SH-SY5Y (cell line): ENCODE measurements at regions not wholly inside any gene's neighbourhood (a gene's known extent, or its start where the extent isn't known, plus 50 kb on each side); places are given as distances from the start of the nearest gene placed in this dataset.

Experiments used
- GATA2 ChIP-seq: IDR thresholded peaks from 2 replicates; pipeline ENCODE4 v1.6.1; 2011; ENCODE audit warnings: mild to moderate bottlenecking, low read depth, low read length
- GATA3 ChIP-seq: IDR thresholded peaks from 2 replicates; pipeline ENCODE4 v1.6.1; 2011; ENCODE audit warnings: low read depth, mild to moderate bottlenecking, low read length, moderate library complexity

GRCh38 chr9:106017198-106017740, 322.9 kb downstream of the TMEM38B start:
- TF ChIP-seq GATA3, result no peak
- TF ChIP-seq GATA2, result no peak

- TF ChIP-seq GATA3 (no peak), GATA2 (no peak)
Observed at GRCh38 chr9:106019039-106019680, 324.8 kb downstream of the TMEM38B start.

DNA sequence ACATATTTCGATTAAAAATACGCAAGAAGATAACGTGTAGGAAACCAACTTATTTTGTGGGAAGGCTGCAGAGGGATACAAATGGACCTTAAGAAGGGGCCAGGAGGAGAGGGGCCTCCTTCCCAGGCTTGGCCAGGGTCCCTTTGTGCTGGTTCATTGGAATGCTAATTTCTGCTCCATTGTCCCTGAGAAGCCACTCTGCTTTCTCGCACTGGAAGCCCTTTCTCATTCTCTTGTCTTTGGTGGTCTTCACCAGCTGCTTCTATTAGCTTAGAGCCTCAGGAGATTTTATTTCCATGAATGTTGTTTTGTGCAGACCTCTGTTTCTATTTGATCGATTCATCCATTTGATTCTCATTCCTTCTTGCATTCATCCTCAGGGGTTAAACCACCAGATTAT, 325.4 kb downstream of the TMEM38B start:
- TF ChIP-seq GATA3 (no peak), GATA2 (no peak)

- TF ChIP-seq GATA2, result no peak
- no peak for TF ChIP-seq GATA3
Observed at GRCh38 chr9:106020186-106020585, 325.8 kb downstream of the TMEM38B start.

- TF ChIP-seq GATA3, result no peak
Observed at GRCh38 chr9:106023455-106023854, 329.1 kb downstream of the TMEM38B start.

DNA sequence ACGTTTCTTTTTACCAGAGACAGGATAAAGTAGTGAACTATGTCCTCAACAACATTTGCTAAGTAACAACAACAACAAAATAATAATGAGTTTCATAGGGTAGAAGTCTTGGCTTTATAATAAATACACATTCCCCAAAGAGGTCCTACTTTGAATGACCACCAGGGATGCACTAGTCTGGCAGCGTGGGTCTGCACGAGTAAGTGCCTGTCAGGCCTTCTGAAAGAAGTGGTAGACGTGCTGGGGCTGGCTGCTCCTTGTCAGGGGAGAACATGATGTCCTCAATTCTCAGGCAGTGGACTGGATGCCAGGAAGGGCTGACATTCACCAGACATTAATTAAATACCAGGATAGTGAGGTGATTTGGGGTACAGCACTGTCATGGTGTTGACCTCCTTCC, 331.1 kb downstream of the TMEM38B start:
- TF ChIP-seq GATA2 (no peak), GATA3 (no peak)

GRCh38 chr9:106032978-106033377, 338.6 kb downstream of the TMEM38B start:
- TF ChIP-seq GATA3 (no peak), GATA2 (no peak)

GRCh38 chr9:106035806-106036205, 341.5 kb downstream of the TMEM38B start:
- TF ChIP-seq GATA3 (no peak), GATA2 (no peak)

GRCh38 chr9:106038266-106039001, 344.1 kb downstream of the TMEM38B start:
- no peak for TF ChIP-seq GATA3
- TF ChIP-seq GATA2, result no peak

GRCh38 chr9:106039151-106039935, 345.0 kb downstream of the TMEM38B start:
- TF ChIP-seq GATA2 (no peak), GATA3 (no peak)

- no peak for TF ChIP-seq GATA3
- no peak for TF ChIP-seq GATA2
Observed at GRCh38 chr9:106051545-106051944, 357.2 kb downstream of the TMEM38B start.

- TF ChIP-seq GATA3, result no peak
- no peak for TF ChIP-seq GATA2
Observed at GRCh38 chr9:106052166-106052565, 357.8 kb downstream of the TMEM38B start.

GRCh38 chr9:106052735-106053134, 358.4 kb downstream of the TMEM38B start:
- TF ChIP-seq GATA2 (no peak; the same call in 1 of the 2 replicates), GATA3 (no peak)

- TF ChIP-seq GATA3 (no peak), GATA2 (no peak)
Observed at GRCh38 chr9:106056328-106056727, 362.0 kb downstream of the TMEM38B start.

DNA sequence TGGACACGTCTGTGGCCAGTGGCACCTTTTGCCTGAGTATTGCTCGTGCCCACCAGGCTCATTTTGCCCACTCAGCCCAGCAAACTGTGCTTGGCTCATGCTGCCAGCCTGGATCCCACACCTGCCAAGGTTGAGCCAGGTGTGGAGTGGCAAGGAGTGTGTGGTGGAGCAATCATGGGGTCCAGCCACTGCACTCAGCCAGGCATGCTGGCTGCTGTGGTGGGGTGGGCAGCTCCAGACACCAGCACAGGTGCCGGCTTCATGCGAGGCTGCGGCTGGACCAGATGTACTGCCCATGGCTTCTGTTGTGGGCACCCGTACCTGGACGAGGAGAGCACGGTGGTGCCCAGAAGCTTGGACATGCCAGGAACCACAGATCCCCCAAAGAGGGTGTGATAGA, 364.1 kb downstream of the TMEM38B start:
- no peak for TF ChIP-seq GATA3
- TF ChIP-seq GATA2, result no peak
